A549 (cell line): ENCODE measurements at regions not wholly inside any gene's neighbourhood (a gene's known extent, or its start where the extent isn't known, plus 50 kb on each side); places are given as distances from the start of the nearest gene placed in this dataset.

ENCODE experiments used
- CTCF ChIP-seq: fragments of >200 bp; sonication (Bioruptor Twin); formaldehyde crosslinking; IDR thresholded peaks from 3 replicates; pipeline ENCODE4 v1.5.1; 2016
- MAX ChIP-seq: IDR thresholded peaks from 2 replicates; pipeline ENCODE4 v1.6.1; 2012
- MYC ChIP-seq: IDR thresholded peaks from 2 replicates; pipeline ENCODE4 v1.6.1; 2012; ENCODE audit warnings: mild to moderate bottlenecking, inconsistent platforms, low read length, improper control_type of control experiment, borderline replicate concordance
- REST ChIP-seq: fragments of 200-600 bp; sonication (generic); IDR thresholded peaks from 2 replicates; pipeline ENCODE4 v1.6.1; 2016; ENCODE audit warnings: antibody characterized with exemption, mild to moderate bottlenecking, moderate library complexity
- USF2 ChIP-seq: fragments of 450-650 bp; IDR thresholded peaks from 2 replicates; pipeline ENCODE4 v1.6.1; 2014; ENCODE audit warnings: antibody characterized with exemption
- ZNF302 ChIP-seq: fragments of 250-450 bp; sonication (Bioruptor Pico); IDR thresholded peaks from 2 replicates; pipeline ENCODE4 v1.9.0; 2021; ENCODE audit warnings: inconsistent platforms, mild to moderate bottlenecking, moderate library complexity
- TF ChIP-seq, protein P1 (sequence below): fragments of 250-450 bp; sonication (Bioruptor Pico); IDR thresholded peaks from 2 replicates; pipeline ENCODE4 v1.5.0; 2021; ENCODE audit warnings: mild to moderate bottlenecking, moderate library complexity, borderline replicate concordance

DNA sequence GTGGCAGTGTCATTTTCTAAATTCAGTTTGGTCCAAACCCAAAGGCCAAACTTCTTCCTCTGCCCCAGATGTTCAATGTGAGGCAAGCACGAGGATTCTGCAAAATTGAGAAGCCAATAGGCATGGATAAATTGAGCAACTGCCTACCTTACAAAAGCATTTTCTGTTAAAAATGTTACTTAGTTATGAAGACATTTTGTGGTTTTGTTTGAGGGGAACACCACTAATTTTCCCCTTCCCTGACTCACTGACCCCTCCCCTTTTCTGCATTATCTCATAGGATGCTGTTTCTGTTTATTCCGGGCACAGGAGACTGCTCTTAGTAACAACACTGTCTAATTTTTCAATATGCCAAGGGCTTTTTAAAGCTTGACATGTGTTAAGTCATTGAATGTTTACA lies 462.8 kb downstream of the INSC start:
- no peak for TF ChIP-seq ZNF302 (CRISPR knock-in tag)
- no peak for TF ChIP-seq MYC
- TF ChIP-seq MAX: no peak
- TF ChIP-seq REST: no peak
- no peak for TF ChIP-seq CTCF
- TF ChIP-seq, protein P1, sequence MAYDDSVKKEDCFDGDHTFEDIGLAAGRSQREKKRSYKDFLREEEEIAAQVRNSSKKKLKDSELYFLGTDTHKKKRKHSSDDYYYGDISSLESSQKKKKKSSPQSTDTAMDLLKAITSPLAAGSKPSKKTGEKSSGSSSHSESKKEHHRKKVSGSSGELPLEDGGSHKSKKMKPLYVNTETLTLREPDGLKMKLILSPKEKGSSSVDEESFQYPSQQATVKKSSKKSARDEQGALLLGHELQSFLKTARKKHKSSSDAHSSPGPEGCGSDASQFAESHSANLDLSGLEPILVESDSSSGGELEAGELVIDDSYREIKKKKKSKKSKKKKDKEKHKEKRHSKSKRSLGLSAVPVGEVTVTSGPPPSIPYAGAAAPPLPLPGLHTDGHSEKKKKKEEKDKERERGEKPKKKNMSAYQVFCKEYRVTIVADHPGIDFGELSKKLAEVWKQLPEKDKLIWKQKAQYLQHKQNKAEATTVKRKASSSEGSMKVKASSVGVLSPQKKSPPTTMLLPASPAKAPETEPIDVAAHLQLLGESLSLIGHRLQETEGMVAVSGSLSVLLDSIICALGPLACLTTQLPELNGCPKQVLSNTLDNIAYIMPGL (CRISPR knock-in tag): no peak
- TF ChIP-seq USF2: no peak
